Neuronal stem cell (in vitro differentiated cells): ENCODE measurements at regions not wholly inside any gene's neighbourhood (a gene's known extent, or its start where the extent isn't known, plus 50 kb on each side); places are given as distances from the start of the nearest gene placed in this dataset.
"Not testable (repeated sequence)": the region's sequence is repeated elsewhere in the genome, so short reads cannot be mapped to it uniquely, and the experiment has no call there.

Source experiments
- DNase-seq: peaks from one replicate; pipeline ENCODE4 v3.0.0-alpha.2; 2013; ENCODE audit warnings: low spot score
- H2AFZ ChIP-seq: one replicate; pipeline ENCODE4 v1.6.1; 2013; ENCODE audit warnings: mild to moderate bottlenecking, low read length, inconsistent platforms
- H2AK5ac ChIP-seq: 2 replicates; pipeline ENCODE4 v1.6.1; 2013; ENCODE audit warnings: low read depth, mild to moderate bottlenecking, inconsistent platforms, low read length, moderate library complexity, mixed read lengths
- H2BK120ac ChIP-seq: 2 replicates; pipeline ENCODE4 v1.6.1; 2013; ENCODE audit warnings: low read depth, mild to moderate bottlenecking, inconsistent platforms, low read length, moderate library complexity, mixed read lengths
- H2BK12ac ChIP-seq: one replicate; pipeline ENCODE4 v1.6.1; 2013; ENCODE audit warnings: low read length, inconsistent platforms
- H2BK15ac ChIP-seq: 2 replicates; pipeline ENCODE4 v1.6.1; 2013; ENCODE audit warnings: mild to moderate bottlenecking, low read length, inconsistent platforms, mixed read lengths
- H2BK5ac ChIP-seq: one replicate; pipeline ENCODE4 v1.6.1; 2013; ENCODE audit warnings: inconsistent platforms, mild to moderate bottlenecking, low read length, moderate library complexity
- H3K14ac ChIP-seq: one replicate; pipeline ENCODE4 v1.6.1; 2013; ENCODE audit warnings: low read length, inconsistent platforms
- H3K18ac ChIP-seq: 2 replicates; pipeline ENCODE4 v1.6.1; 2013; ENCODE audit warnings: low read length, inconsistent platforms
- H3K23ac ChIP-seq: 2 replicates; pipeline ENCODE4 v1.6.1; 2013; ENCODE audit warnings: low read depth, mild to moderate bottlenecking, mixed read lengths, low read length, inconsistent platforms; ENCODE audit not compliant: poor library complexity
- H3K27ac ChIP-seq: replicated peaks from 3 replicates; pipeline ENCODE4 v1.5.1; 2013; ENCODE audit warnings: low read length, inconsistent platforms
- H3K27me3 ChIP-seq, 3 experiments: 2 replicates each; pipeline ENCODE4 v1.6.1; 2013; ENCODE audit warnings: low read length in 3 of 3, mild to moderate bottlenecking in 2 of 3, inconsistent platforms in 1 of 3, low read depth in 1 of 3, mixed read lengths in 1 of 3, moderate library complexity in 1 of 3; ENCODE audit not compliant: control insufficient read depth in 3 of 3, insufficient read depth in 3 of 3
- H3K36me3 ChIP-seq, 2 donors: replicated peaks in 1 of 2; 2 replicates each; pipeline ENCODE4 v1.6.1; 2013; ENCODE audit warnings: low read length in 2 of 2; ENCODE audit not compliant: control insufficient read depth in 2 of 2, insufficient read depth in 2 of 2
- H3K4ac ChIP-seq: 2 replicates; pipeline ENCODE4 v1.6.1; 2013; ENCODE audit warnings: inconsistent platforms, mild to moderate bottlenecking, low read length, moderate library complexity
- H3K4me1 ChIP-seq, 2 donors: 1 replicate in 1 of 2; 2 replicates in 1 of 2; pipeline ENCODE4 v1.6.1; 2013; ENCODE audit warnings: low read length in 2 of 2, low read depth in 1 of 2; ENCODE audit not compliant: control insufficient read depth in 2 of 2, insufficient read depth in 1 of 2
- H3K4me2 ChIP-seq: one replicate; pipeline ENCODE4 v1.6.1; 2013; ENCODE audit warnings: mild to moderate bottlenecking, low read length, inconsistent platforms; ENCODE audit not compliant: insufficient read depth, poor library complexity, severe bottlenecking
- H3K4me3 ChIP-seq, 2 donors: 2 replicates each; pipeline ENCODE4 v1.5.1; 2013; ENCODE audit warnings: low read length in 2 of 2, mild to moderate bottlenecking in 2 of 2, inconsistent platforms in 1 of 2, moderate library complexity in 1 of 2
- H3K79me1 ChIP-seq: one replicate; pipeline ENCODE4 v1.6.1; 2013; ENCODE audit warnings: low read depth, mild to moderate bottlenecking, inconsistent platforms, low read length, moderate library complexity
- H3K9ac ChIP-seq: one replicate; pipeline ENCODE4 v1.6.1; 2013; ENCODE audit warnings: mild to moderate bottlenecking, low read depth, low read length, inconsistent platforms; ENCODE audit not compliant: poor library complexity
- H3K9me3 ChIP-seq, 2 donors: replicated peaks in 1 of 2; 2 replicates each; pipeline versions ENCODE3 to v1.6.1; 2013; ENCODE audit warnings: low read length in 2 of 2, mild to moderate bottlenecking in 2 of 2, inconsistent platforms in 1 of 2, low read depth in 1 of 2, mixed read lengths in 1 of 2, moderate library complexity in 1 of 2; ENCODE audit not compliant: control insufficient read depth in 2 of 2, insufficient read depth in 1 of 2
- H4K8ac ChIP-seq: one replicate; pipeline ENCODE4 v1.6.1; 2013; ENCODE audit warnings: low read depth, mild to moderate bottlenecking, inconsistent platforms, low read length, moderate library complexity
- H4K91ac ChIP-seq: one replicate; pipeline ENCODE4 v1.6.1; 2013; ENCODE audit warnings: low read length, low read depth, mild to moderate bottlenecking, inconsistent platforms; ENCODE audit not compliant: poor library complexity
- WGBS, 2 donors: extraction: QIAGEN DNeasy Blood & Tissue Kit; methylation state at CpG; one replicate each; pipeline ENCODE4 v1.1.7; 2013; ENCODE audit warnings: missing lambda C conversion rate in 2 of 2, mixed read lengths in 1 of 2; ENCODE audit not compliant: insufficient read length in 2 of 2, insufficient replicate concordance in 1 of 2; ENCODE audit errors: extremely low coverage in 2 of 2; 5-methylcytosine and 5-hydroxymethylcytosine counted together

DNA sequence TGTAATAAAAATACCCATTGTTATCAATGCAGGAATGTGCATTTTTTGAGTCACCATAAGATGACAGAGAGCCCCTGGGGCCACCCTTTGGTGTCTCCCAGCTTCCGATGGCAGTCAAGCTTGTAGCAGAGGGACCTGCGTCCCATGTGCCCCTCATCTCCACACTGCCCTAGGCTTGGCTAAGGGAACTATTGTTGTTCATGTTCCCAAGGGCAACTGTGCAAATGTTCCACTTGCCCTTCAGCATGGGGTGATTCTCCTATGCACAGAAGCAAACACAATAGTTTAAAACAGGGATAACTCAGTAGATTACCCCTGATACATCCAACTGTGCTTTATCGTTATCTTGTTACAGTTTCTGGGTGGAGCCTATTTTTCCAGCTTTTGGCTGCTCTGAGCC is 342.0 kb downstream of the CNTNAP3B start:
- not testable (repeated sequence) for H2AK5ac ChIP-seq, H3K27ac ChIP-seq, H2BK15ac ChIP-seq, H3K9me3 ChIP-seq, H3K23ac ChIP-seq, H4K8ac ChIP-seq, H3K14ac ChIP-seq, H3K4me3 ChIP-seq, H3K4ac ChIP-seq, H3K4me1 ChIP-seq, H3K79me1 ChIP-seq, H2BK12ac ChIP-seq, H3K4me2 ChIP-seq, H2BK5ac ChIP-seq, DNase-seq, H4K91ac ChIP-seq, H3K27me3 ChIP-seq, H3K36me3 ChIP-seq, H3K18ac ChIP-seq, H3K9ac ChIP-seq, H2AFZ ChIP-seq, H2BK120ac ChIP-seq
- no CpG with 5 or more reads among the region's 3 CpGs for WGBS, 2 donors

DNA sequence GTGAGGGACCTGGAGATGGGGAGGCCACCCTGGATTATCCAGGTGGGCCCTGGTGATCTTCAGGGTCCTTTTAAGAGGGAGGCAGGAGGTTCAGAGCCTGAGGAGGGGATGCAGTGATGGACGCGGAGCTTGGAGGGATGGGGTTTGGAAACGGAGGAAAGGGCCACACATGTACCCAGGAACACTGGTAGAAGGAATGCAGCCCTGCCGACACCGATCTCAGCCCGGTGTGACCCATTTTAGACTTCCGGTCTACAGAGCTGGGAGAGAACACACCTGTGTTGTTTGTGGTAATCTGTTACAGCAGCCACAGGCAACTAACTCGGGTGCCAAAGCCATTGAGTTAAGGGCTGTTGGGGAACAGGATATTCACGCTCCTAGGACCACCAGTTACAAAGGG is 345.2 kb downstream of the CNTNAP3B start:
- not testable (repeated sequence) for H2BK5ac ChIP-seq, H3K27me3 ChIP-seq, H2AFZ ChIP-seq, H2AK5ac ChIP-seq, H3K4me3 ChIP-seq, H2BK15ac ChIP-seq, H3K18ac ChIP-seq, H2BK12ac ChIP-seq, H3K9me3 ChIP-seq, H3K14ac ChIP-seq, H3K79me1 ChIP-seq, H2BK120ac ChIP-seq, H3K4me1 ChIP-seq, H3K4ac ChIP-seq, H3K4me2 ChIP-seq, H3K9ac ChIP-seq, DNase-seq, H4K8ac ChIP-seq, H3K36me3 ChIP-seq, H4K91ac ChIP-seq, H3K27ac ChIP-seq, H3K23ac ChIP-seq
- WGBS, 2 donors: no CpG with 5 or more reads among the region's 9 CpGs

DNA sequence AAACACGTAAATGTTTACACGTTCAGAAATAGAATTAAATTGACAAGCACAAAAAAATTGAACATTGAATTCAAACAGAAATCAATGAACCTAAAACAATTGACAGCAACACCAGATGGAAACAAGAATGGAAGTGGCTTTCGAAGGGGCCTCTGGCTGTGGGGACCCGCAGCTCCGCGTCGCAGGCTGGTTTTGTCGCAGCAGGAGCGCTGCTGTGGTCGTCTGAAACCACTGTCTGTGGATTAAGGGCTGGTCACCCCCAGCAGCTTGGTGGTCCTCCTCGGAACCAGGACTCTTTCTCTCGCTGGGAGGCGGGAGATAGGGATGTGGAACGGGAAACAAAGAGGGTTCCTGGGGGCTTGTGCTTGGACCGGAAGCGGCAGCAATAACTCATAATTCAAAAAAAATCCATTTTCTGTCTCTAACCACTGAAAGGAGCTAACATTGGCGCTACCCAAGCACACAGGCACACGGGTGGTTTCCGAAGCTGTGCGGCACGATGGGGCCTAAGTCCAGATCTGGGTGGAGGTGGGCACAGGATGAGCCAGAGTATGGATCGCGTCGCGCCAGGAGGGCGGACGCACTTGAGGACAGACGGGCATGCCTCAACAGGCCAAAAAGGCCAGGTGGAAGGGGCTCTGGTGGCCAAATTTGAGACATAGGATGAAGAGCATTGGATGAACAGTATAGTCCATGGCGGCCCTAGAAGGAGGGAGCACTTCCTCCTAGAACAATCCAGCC is 346.0 kb downstream of the CNTNAP3B start:
- H3K4me3 ChIP-seq, H4K91ac ChIP-seq, H2BK15ac ChIP-seq, H2BK5ac ChIP-seq, H3K36me3 ChIP-seq, H3K27me3 ChIP-seq, H3K4ac ChIP-seq, H3K14ac ChIP-seq, H2AK5ac ChIP-seq, H2AFZ ChIP-seq, H3K79me1 ChIP-seq, H2BK12ac ChIP-seq, H2BK120ac ChIP-seq, H3K9ac ChIP-seq, H3K23ac ChIP-seq, H3K4me2 ChIP-seq, H3K9me3 ChIP-seq, H4K8ac ChIP-seq, H3K27ac ChIP-seq, DNase-seq, H3K4me1 ChIP-seq, H3K18ac ChIP-seq: not testable (repeated sequence)
- no CpG with 5 or more reads among the region's 29 CpGs for WGBS, 2 donors

DNA sequence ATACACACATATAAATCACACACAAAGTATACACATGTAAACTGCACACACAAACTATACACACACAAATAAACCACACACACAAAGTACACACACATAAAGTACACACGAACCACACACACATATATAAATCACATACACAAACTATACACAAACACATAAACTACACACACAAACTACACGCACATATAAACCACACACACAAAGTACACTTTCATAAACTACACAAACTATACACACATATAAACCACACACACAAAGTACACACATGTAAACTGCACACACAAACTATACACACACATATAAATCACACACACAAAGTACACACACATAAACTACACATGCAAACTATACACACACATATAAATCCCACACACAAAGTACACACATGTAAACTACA is 347.3 kb downstream of the CNTNAP3B start:
- H3K27ac ChIP-seq, H2BK5ac ChIP-seq, H3K9me3 ChIP-seq, H3K9ac ChIP-seq, H2BK15ac ChIP-seq, H2AK5ac ChIP-seq, H3K4ac ChIP-seq, H2BK120ac ChIP-seq, H3K4me1 ChIP-seq, H3K79me1 ChIP-seq, DNase-seq, H4K8ac ChIP-seq, H2AFZ ChIP-seq, H3K4me2 ChIP-seq, H2BK12ac ChIP-seq, H3K23ac ChIP-seq, H3K18ac ChIP-seq, H4K91ac ChIP-seq, H3K14ac ChIP-seq, H3K4me3 ChIP-seq, H3K36me3 ChIP-seq, H3K27me3 ChIP-seq: not testable (repeated sequence)
- 100% methylated on average over 1 of the region's 2 CpGs for WGBS, 2 donors
